Ovary (tissue), 7 donors: ENCODE measurements at regions not wholly inside any gene's neighbourhood (a gene's known extent, or its start where the extent isn't known, plus 50 kb on each side); places are given as distances from the start of the nearest gene placed in this dataset.
"Not testable (repeated sequence)": the region's sequence is repeated elsewhere in the genome, so short reads cannot be mapped to it uniquely, and the experiment has no call there.

Experiments
- DNase-seq, 5 donors: peaks; one replicate each; pipeline ENCODE4 v3.0.0-alpha.2; 2019 to 2020
- H3K27ac ChIP-seq, 2 donors: fragments of 200-600 bp; one replicate each; pipeline versions ENCODE4 v1.5.1 to v1.8.0; 2019 to 2022
- H3K27me3 ChIP-seq: fragments of 200-600 bp; one replicate; pipeline ENCODE4 v1.8.0; 2022
- H3K36me3 ChIP-seq: fragments of 200-600 bp; sonication (generic); one replicate; pipeline ENCODE4 v1.5.1; 2019
- H3K4me1 ChIP-seq: one replicate; pipeline ENCODE4 v1.8.1; 2013; ENCODE audit warnings: mild to moderate bottlenecking, moderate library complexity; ENCODE audit not compliant: insufficient read depth
- H3K4me3 ChIP-seq: fragments of 200-600 bp; sonication (generic); one replicate; pipeline ENCODE4 v1.5.1; 2017
- H3K9me3 ChIP-seq, 2 donors: fragments of 200-600 bp in 1 of 2; sonication (generic) in 1 of 2; one replicate each; pipeline versions ENCODE4 v1.5.1 to v1.8.1; 2013 to 2019; ENCODE audit warnings: mild to moderate bottlenecking in 1 of 2, moderate library complexity in 1 of 2
- EP300 ChIP-seq: sonication (generic); formaldehyde crosslinking; IDR thresholded peaks from one replicate; pipeline ENCODE4 v1.6.1; 2017; ENCODE audit warnings: antibody characterized with exemption
- POLR2A ChIP-seq: fragments of 450-650 bp; IDR thresholded peaks from one replicate; pipeline ENCODE4 v1.6.1; 2017; ENCODE audit warnings: antibody characterized with exemption, mild to moderate bottlenecking, moderate library complexity
- WGBS, 3 donors: extraction: QIAGEN DNeasy Blood & Tissue Kit in 1 of 3; methylation state at CpG; one replicate each; pipeline versions ENCODE4 v1.1.5 to v1.1.7; 2013 to 2017; 5-methylcytosine and 5-hydroxymethylcytosine counted together
- intact Hi-C, 4 donors: fragments of 100-400 bp; cut with DNase I; formaldehyde crosslinking; loops; one replicate each; pipeline versions ENCODE4 v1.11.0 to v1.15.1; 2022 to 2023
- TF ChIP-seq, protein P1 (sequence below), 3 donors: fragments of 450-650 bp in 2 of 3; fragments of 200-600 bp in 1 of 3; IDR thresholded peaks; one replicate each; pipeline versions ENCODE4 v1.5.1 to v1.8.0; 2016 to 2022; ENCODE audit warnings: antibody characterized with exemption in 3 of 3, mild to moderate bottlenecking in 1 of 3
- donor health status: DM: no; HTN: no; CAD: no; lungs with moderate emphysema.
- donor health status: DM: no; HTN: no; CAD: no.
- donor health status: Bipolar disorder and iron deficiency.
- donor health status: DM: no; HTN: no; CAD: no.
- donor health status: DM: yes; HTN: yes; CAD: no.

DNA sequence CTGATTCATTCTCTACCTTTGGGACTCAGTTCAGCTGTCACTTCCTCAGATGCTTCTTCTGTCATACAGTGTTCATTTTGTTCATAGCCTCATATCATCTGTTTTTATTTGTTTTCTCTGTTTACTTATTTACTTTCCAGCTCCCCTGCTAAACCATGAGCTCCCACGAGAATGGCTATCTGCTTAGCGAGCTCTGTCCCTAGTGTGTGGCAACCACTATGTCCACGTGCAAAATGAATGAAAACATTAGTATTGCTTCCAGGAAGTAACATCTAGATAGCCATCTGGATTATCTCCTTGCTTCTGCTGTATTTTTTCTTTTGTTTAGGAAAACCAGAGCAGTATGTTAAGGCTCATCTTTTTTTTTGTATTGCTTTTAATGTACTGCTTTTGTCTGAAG, 417.0 kb upstream of the SLC35B3 start:
- 55 to 70% (median 61%) methylated on average over 3 of the region's 3 CpGs for WGBS, 3 donors
- TF ChIP-seq EP300 (no peak), POLR2A (no peak)
- TF ChIP-seq, protein P1, sequence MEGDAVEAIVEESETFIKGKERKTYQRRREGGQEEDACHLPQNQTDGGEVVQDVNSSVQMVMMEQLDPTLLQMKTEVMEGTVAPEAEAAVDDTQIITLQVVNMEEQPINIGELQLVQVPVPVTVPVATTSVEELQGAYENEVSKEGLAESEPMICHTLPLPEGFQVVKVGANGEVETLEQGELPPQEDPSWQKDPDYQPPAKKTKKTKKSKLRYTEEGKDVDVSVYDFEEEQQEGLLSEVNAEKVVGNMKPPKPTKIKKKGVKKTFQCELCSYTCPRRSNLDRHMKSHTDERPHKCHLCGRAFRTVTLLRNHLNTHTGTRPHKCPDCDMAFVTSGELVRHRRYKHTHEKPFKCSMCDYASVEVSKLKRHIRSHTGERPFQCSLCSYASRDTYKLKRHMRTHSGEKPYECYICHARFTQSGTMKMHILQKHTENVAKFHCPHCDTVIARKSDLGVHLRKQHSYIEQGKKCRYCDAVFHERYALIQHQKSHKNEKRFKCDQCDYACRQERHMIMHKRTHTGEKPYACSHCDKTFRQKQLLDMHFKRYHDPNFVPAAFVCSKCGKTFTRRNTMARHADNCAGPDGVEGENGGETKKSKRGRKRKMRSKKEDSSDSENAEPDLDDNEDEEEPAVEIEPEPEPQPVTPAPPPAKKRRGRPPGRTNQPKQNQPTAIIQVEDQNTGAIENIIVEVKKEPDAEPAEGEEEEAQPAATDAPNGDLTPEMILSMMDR (IDR thresholded peaks at IDR 0.05) = no peak
- Histone ChIP-seq H3K9me3 (no peaks in the 10 kb centered on the region), H3K4me1 (no peaks in the 10 kb centered on the region), H3K4me3 (no peak overlapping the region), H3K36me3 (no peaks in the 10 kb centered on the region), H3K27ac (no peak overlapping the region), H3K27me3 (no peaks in the 10 kb centered on the region)
- DNase-seq = no peak
- intact Hi-C loops = no loop called here

DNA sequence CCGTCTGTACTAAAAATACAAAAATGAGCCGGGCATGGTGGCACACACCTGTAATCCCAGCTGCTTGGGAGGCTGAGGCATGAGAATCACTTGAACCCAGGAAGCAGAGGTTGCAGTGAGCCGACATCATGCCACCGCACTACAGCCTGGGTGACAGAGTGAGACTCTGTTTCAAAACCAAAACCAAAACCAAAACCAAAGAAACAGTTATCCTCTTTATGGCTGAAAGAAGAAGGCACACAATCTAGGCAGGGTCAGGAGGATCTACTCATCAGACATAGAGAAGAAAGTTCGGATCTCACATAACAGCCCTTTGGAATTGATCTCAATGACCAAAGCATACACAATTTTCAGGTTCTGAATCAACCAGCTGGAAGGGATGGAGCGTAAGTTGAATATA, 411.3 kb upstream of the SLC35B3 start:
- intact Hi-C loops, DNase-seq, H3K27ac ChIP-seq, H3K36me3 ChIP-seq, H3K4me3 ChIP-seq, H3K9me3 ChIP-seq, H3K4me1 ChIP-seq, H3K27me3 ChIP-seq: not testable (repeated sequence)
- 82 to 90% (median 82%) methylated on average over 6 of the region's 6 CpGs for WGBS, 3 donors

DNA sequence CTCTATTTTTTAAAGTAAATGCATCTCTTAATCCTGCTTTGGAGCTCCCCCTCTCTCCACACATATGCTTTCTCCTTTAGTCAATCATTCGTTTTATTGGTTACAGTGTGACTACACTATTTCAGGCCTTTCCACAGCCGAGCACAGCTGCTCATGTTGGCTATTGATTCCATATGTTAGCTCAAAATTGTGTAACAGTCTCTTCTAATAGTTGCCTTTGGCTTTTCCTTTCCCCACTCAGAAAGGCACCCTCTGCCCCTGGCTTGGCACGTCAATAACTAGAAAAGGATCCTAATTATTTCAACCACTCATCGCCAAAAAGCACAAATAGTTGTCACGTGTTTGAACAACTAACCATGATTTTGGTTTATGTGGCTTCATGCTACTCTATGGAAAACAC, 410.3 kb upstream of the SLC35B3 start:
- no peak overlapping the region for H3K4me3 ChIP-seq
- TF ChIP-seq, protein P1 (IDR thresholded peaks at IDR 0.05) = no peak
- no peak for TF ChIP-seq EP300
- no peak for TF ChIP-seq POLR2A
- H3K27me3 ChIP-seq = no peaks in the 10 kb centered on the region
- H3K36me3 ChIP-seq = no peaks in the 10 kb centered on the region
- H3K9me3 ChIP-seq = no peaks in the 10 kb centered on the region
- no peak for DNase-seq
- WGBS, 3 donors = 82 to 89% (median 82%) methylated on average over 5 of the region's 5 CpGs
- intact Hi-C loops = no loop called here
- H3K4me1 ChIP-seq = no peaks in the 10 kb centered on the region
- H3K27ac ChIP-seq = no peak overlapping the region

DNA sequence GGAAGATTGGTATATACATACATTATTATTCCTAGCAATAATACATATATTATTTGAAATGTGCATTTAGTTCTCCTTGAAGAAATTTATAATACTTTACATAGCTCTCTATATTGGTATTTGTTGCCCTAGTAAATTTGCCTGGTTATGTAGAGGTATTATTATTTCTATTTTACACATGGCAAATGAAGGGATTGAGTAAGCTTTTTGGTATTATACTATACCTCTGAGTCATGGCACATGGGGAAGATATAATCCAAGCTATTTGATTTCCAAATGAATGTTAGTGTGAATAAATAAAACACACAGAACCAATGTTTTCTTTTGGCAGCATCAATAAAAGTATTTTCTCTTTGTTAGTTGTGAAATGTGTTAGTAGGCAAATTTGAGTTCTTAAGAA, 409.6 kb upstream of the SLC35B3 start:
- no peak overlapping the region for H3K27ac ChIP-seq
- TF ChIP-seq POLR2A (no peak), EP300 (no peak)
- TF ChIP-seq, protein P1 (IDR thresholded peaks at IDR 0.05) = no peak
- no peaks in the 10 kb centered on the region for H3K4me1 ChIP-seq
- H3K9me3 ChIP-seq = no peaks in the 10 kb centered on the region
- no peak overlapping the region for H3K4me3 ChIP-seq
- no peaks in the 10 kb centered on the region for H3K36me3 ChIP-seq
- H3K27me3 ChIP-seq = no peaks in the 10 kb centered on the region
- intact Hi-C loops = no loop called here
- no peak for DNase-seq

DNA sequence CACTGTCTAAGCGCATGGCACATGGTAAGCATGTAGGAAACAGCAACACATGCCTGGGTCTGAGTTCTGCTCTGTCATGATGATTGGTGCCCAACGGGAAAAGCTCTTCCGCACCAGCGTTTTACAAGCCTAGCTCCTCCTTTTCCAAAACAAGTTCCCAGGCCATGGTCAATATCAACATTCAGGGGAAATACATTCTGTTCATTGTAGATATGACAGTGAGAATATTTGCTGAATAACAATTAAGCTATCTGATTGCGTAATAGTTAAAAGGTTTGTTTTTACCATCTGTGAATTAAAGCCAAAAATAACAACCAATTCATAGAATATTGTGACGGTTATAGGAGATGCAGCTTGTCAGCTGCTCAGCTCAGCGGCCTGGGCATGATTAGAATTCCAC, 404.3 kb upstream of the SLC35B3 start:
- Histone ChIP-seq H3K27me3 (no peaks in the 10 kb centered on the region), H3K4me3 (no peak overlapping the region), H3K27ac (no peak overlapping the region), H3K4me1 (no peaks in the 10 kb centered on the region), H3K36me3 (no peaks in the 10 kb centered on the region), H3K9me3 (no peaks in the 10 kb centered on the region)
- TF ChIP-seq POLR2A (no peak), EP300 (no peak)
- intact Hi-C loops = no loop called here
- no peak for DNase-seq
- 45 to 65% (median 59%) methylated on average over 7 of the region's 7 CpGs for WGBS, 3 donors

DNA sequence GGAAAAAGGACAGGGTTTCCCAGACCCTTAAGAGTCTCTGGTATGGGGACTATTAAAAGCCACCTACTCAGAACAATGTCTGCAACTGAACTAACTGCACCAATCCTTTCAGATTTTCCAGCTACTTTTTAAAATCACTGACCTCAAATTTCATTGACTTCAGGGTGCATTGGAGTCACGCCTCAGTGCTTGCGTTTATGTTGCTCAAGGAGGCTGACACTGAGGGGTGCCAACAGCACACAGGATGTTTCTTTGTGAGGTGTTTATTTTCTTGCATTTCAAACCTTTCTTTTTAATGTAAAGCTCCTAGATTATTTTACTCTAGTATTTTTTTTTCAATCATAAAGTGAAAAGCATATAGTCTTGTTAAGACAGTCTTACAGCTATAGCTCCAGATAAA, 402.0 kb upstream of the SLC35B3 start:
- Histone ChIP-seq H3K36me3 (no peaks in the 10 kb centered on the region), H3K4me3 (no peak overlapping the region), H3K27me3 (no peaks in the 10 kb centered on the region), H3K4me1 (no peaks in the 10 kb centered on the region), H3K27ac (no peak overlapping the region), H3K9me3 (no peaks in the 10 kb centered on the region)
- DNase-seq = no peak
- TF ChIP-seq EP300 = no peak
- TF ChIP-seq, protein P1 (IDR thresholded peaks at IDR 0.05) = no peak
- TF ChIP-seq POLR2A = no peak
- 57 to 72% (median 70%) methylated on average over 2 of the region's 2 CpGs for WGBS, 3 donors
- intact Hi-C loops = no loop called here

DNA sequence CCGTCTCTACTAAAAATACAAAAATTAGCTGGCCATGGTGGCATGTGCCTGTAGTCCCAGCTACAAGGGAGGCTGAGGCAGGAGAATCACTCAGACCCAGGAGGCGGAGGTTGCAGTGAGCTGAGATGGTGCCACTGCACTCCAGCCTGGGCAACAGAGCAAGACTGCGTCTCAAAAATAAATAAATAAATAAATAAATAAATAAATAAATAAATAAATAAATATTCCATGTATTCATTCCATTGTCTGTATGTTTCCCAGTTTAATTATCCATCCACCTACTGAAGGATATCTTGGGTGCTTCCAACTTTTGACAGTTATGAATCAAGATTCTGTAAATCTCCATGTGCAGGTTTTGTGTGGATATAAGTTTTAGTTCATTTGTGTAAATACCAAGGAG, 397.4 kb upstream of the SLC35B3 start:
- intact Hi-C loops, H3K4me3 ChIP-seq, H3K27ac ChIP-seq, H3K36me3 ChIP-seq, DNase-seq, H3K27me3 ChIP-seq, H3K4me1 ChIP-seq, H3K9me3 ChIP-seq: not testable (repeated sequence)
- whole genome bisulfite sequencing, 3 donors = 94 to 97% (median 96%) methylated on average over 3 of the region's 3 CpGs
